PC-9 (cell line): ENCODE measurements at regions not wholly inside any gene's neighbourhood (a gene's known extent, or its start where the extent isn't known, plus 50 kb on each side); places are given as distances from the start of the nearest gene placed in this dataset.

ENCODE experiments used
- CTCF ChIP-seq: fragments of 200-600 bp; sonication (generic); conservative IDR thresholded peaks from 2 replicates; pipeline ENCODE4 v1.6.1; 2017; ENCODE audit warnings: mixed run types, antibody characterized with exemption, mild to moderate bottlenecking, moderate library complexity
- EZH2 ChIP-seq: fragments of 200-600 bp; sonication (generic); IDR thresholded peaks from 2 replicates; pipeline ENCODE4 v1.8.0; 2017; ENCODE audit warnings: antibody characterized with exemption, low read depth

GRCh38 chr12:102659200-102659911, 179.0 kb upstream of the IGF1 start:
- TF ChIP-seq CTCF (peak; percentile 44), EZH2 (no peak)
